GM12864 (cell line): ENCODE measurements at regions not wholly inside any gene's neighbourhood (a gene's known extent, or its start where the extent isn't known, plus 50 kb on each side); places are given as distances from the start of the nearest gene placed in this dataset.

Experiments used
- DNase-seq: peaks from one replicate; pipeline ENCODE4 v3.0.0-alpha.2; 2011; ENCODE audit warnings: low read depth
- H3K4me3 ChIP-seq: 2 replicates; pipeline ENCODE4 v1.5.1; 2011; ENCODE audit warnings: mild to moderate bottlenecking, low read depth, low read length, control low read depth
- TF ChIP-seq, protein P1 (sequence below): IDR thresholded peaks from 2 replicates; pipeline ENCODE4 v1.5.1; 2011; ENCODE audit warnings: low read depth, mild to moderate bottlenecking, moderate library complexity, low read length, control low read depth, inconsistent platforms; ENCODE audit errors: missing control alignments

DNA sequence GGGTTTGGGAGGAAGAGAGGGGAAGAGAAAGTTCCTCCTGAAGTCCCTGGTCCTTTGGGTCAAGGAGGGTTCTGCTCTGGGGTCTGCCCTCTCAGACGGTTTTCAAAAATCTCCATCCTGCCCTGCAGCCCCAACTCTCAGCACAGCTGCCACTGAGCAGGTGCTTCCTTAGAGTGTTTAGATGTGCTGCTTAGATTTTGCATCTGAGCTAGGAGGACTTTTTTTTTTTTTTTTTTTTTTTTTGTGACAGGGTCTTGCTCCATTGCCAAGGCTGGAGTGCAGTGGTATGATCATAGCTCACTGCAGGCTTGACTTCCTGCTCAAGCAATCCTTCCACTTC lies 324.9 kb upstream of the POU3F1 start:
- H3K4me3 ChIP-seq: no peak overlapping the region
- TF ChIP-seq, protein P1, sequence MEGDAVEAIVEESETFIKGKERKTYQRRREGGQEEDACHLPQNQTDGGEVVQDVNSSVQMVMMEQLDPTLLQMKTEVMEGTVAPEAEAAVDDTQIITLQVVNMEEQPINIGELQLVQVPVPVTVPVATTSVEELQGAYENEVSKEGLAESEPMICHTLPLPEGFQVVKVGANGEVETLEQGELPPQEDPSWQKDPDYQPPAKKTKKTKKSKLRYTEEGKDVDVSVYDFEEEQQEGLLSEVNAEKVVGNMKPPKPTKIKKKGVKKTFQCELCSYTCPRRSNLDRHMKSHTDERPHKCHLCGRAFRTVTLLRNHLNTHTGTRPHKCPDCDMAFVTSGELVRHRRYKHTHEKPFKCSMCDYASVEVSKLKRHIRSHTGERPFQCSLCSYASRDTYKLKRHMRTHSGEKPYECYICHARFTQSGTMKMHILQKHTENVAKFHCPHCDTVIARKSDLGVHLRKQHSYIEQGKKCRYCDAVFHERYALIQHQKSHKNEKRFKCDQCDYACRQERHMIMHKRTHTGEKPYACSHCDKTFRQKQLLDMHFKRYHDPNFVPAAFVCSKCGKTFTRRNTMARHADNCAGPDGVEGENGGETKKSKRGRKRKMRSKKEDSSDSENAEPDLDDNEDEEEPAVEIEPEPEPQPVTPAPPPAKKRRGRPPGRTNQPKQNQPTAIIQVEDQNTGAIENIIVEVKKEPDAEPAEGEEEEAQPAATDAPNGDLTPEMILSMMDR: no peak

GRCh38 chr1:38370716-38371504 lies 324.3 kb upstream of the POU3F1 start:
- no peak overlapping the region for H3K4me3 ChIP-seq
- TF ChIP-seq, protein P1: no peak
- DNase-seq: no peak

More for the DNA sequence above, 324.9 kb upstream of the POU3F1 start:
- DNase-seq: no peak

GRCh38 chr1:38365242-38365641 lies 318.6 kb upstream of the POU3F1 start:
- TF ChIP-seq, protein P1: no peak
- DNase-seq: no peak
- H3K4me3 ChIP-seq: no peak overlapping the region

GRCh38 chr1:38361566-38361965 lies 315.0 kb upstream of the POU3F1 start:
- no peak overlapping the region for H3K4me3 ChIP-seq
- DNase-seq: no peak
- TF ChIP-seq, protein P1: no peak

GRCh38 chr1:38360807-38361206 lies 314.2 kb upstream of the POU3F1 start:
- no peak overlapping the region for H3K4me3 ChIP-seq
- no peak for DNase-seq
- TF ChIP-seq, protein P1: peak; percentile 29

GRCh38 chr1:38353956-38354355 lies 307.4 kb upstream of the POU3F1 start:
- DNase-seq: no peak
- no peak overlapping the region for H3K4me3 ChIP-seq
- TF ChIP-seq, protein P1: no peak

DNA sequence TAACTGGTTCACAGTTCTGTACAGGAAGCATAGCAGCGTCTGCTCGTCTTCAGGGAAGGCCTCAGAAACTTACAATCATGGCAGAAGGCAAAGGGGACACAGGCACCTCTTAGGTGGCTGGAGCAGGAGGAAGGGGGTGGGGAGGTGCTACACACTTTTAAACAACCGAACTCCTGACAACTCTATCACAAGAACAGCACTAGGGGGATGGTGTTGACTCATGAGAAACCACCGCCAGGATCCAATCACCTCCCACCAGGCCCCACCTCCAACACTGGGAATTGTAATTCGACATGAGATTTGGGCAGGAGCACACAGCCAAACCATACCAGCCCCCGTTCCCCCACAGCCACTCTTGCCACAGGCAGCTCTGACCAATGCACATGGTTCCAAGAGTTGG lies 306.3 kb upstream of the POU3F1 start:
- TF ChIP-seq, protein P1: no peak
- no peak overlapping the region for H3K4me3 ChIP-seq
- no peak for DNase-seq
